H1 (cell line): ENCODE measurements at regions not wholly inside any gene's neighbourhood (a gene's known extent, or its start where the extent isn't known, plus 50 kb on each side); places are given as distances from the start of the nearest gene placed in this dataset.

Experiments used
- ATF2 ChIP-seq: IDR thresholded peaks from 2 replicates; pipeline ENCODE4 v1.6.1; 2012; ENCODE audit warnings: low read length, inconsistent platforms
- CHD2 ChIP-seq: IDR thresholded peaks from 2 replicates; pipeline ENCODE4 v1.6.1; 2012; ENCODE audit warnings: low read length, improper control_type of control experiment
- CHD7 ChIP-seq: fragments of 300-600 bp; sonication (generic); IDR thresholded peaks from 2 replicates; pipeline ENCODE4 v1.7.1; 2012; ENCODE audit warnings: low read length, moderate library complexity, mild to moderate bottlenecking, inconsistent platforms; ENCODE audit not compliant: insufficient replicate concordance
- EP300 ChIP-seq, 2 experiments: IDR thresholded peaks; 1 replicate in 1 of 2; 2 replicates in 1 of 2; pipeline ENCODE4 v1.6.1; 2011 to 2012; ENCODE audit warnings: low read depth in 2 of 2, low read length in 2 of 2, mild to moderate bottlenecking in 2 of 2, borderline replicate concordance in 1 of 2, inconsistent platforms in 1 of 2, moderate library complexity in 1 of 2
- EZH2 ChIP-seq: fragments of 200-600 bp; sonication (generic); IDR thresholded peaks from 2 replicates; pipeline ENCODE4 v1.7.1; 2012; ENCODE audit warnings: low read depth, mild to moderate bottlenecking, moderate library complexity, low read length, inconsistent platforms; ENCODE audit not compliant: severe bottlenecking
- POLR2AphosphoS5 ChIP-seq: IDR thresholded peaks from 2 replicates; pipeline ENCODE4 v1.6.1; 2011; ENCODE audit warnings: low read depth, low read length
- RFX5 ChIP-seq: IDR thresholded peaks from 2 replicates; pipeline ENCODE4 v1.6.1; 2011; ENCODE audit warnings: low read depth, low read length, improper control_type of control experiment, borderline replicate concordance
- SP4 ChIP-seq: IDR thresholded peaks from 2 replicates; pipeline ENCODE4 v1.6.1; 2012; ENCODE audit warnings: low read length, inconsistent platforms
- SRF ChIP-seq: IDR thresholded peaks from 2 replicates; pipeline ENCODE4 v1.6.1; 2011; ENCODE audit warnings: mild to moderate bottlenecking, low read depth, low read length, moderate library complexity
- TAF1 ChIP-seq: IDR thresholded peaks from 2 replicates; pipeline ENCODE4 v1.6.1; 2011; ENCODE audit warnings: mild to moderate bottlenecking, low read depth, low read length
- TF ChIP-seq, protein P1 (sequence below), 3 experiments: IDR thresholded peaks; 1 replicate in 2 of 3; 2 replicates in 1 of 3; pipeline versions ENCODE4 v1.5.1 to v1.6.1; 2011; ENCODE audit warnings: low read length in 3 of 3, mild to moderate bottlenecking in 3 of 3, inconsistent platforms in 2 of 3, low read depth in 1 of 3, moderate library complexity in 1 of 3; ENCODE audit not compliant: insufficient read depth in 1 of 3; ENCODE audit errors: control extremely low read depth in 1 of 3
- TF ChIP-seq, protein P2 (sequence below): IDR thresholded peaks from 2 replicates; pipeline ENCODE4 v1.6.1; 2012; ENCODE audit warnings: inconsistent platforms

DNA sequence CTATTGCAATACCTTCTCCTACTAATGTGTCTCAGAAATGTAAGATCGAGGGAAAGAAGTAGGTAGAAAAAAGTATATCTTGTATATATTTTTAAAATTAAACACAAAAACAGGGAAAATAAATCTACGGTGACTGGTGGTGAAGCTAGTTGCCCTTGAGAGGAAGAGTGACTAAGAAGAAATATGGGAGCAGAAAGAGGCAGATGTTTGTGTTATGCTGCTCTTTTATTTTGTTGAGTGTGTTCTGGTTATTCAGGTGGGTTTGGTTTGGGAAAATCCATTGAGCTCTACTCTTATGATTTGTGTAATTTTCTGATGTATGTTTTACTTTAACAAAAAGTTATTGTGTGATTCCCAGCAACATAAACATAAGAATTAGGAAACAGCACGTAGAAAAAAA is 444.9 kb upstream of the B3GALT2 start:
- TF ChIP-seq, protein P1, sequence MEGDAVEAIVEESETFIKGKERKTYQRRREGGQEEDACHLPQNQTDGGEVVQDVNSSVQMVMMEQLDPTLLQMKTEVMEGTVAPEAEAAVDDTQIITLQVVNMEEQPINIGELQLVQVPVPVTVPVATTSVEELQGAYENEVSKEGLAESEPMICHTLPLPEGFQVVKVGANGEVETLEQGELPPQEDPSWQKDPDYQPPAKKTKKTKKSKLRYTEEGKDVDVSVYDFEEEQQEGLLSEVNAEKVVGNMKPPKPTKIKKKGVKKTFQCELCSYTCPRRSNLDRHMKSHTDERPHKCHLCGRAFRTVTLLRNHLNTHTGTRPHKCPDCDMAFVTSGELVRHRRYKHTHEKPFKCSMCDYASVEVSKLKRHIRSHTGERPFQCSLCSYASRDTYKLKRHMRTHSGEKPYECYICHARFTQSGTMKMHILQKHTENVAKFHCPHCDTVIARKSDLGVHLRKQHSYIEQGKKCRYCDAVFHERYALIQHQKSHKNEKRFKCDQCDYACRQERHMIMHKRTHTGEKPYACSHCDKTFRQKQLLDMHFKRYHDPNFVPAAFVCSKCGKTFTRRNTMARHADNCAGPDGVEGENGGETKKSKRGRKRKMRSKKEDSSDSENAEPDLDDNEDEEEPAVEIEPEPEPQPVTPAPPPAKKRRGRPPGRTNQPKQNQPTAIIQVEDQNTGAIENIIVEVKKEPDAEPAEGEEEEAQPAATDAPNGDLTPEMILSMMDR (IDR thresholded peaks at IDR 0.05; ENCODE audit: control extremely low read depth in 1 of 3, insufficient read depth in 1 of 3, low read depth in 1 of 3, low read length in 3 of 3), result no peak
- TF ChIP-seq SRF, result no peak
- TF ChIP-seq SP4, result no peak
- TF ChIP-seq CHD2, result no peak
- TF ChIP-seq EZH2, result no peak
- TF ChIP-seq CHD7, result no peak
- TF ChIP-seq, protein P2, sequence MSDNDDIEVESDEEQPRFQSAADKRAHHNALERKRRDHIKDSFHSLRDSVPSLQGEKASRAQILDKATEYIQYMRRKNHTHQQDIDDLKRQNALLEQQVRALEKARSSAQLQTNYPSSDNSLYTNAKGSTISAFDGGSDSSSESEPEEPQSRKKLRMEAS, result no peak
- no peak for TF ChIP-seq EP300 (IDR thresholded peaks at IDR 0.05; ENCODE audit: borderline replicate concordance in 1 of 2, low read depth in 2 of 2, low read length in 2 of 2)
- TF ChIP-seq TAF1, result no peak
- no peak for TF ChIP-seq RFX5
- TF ChIP-seq ATF2, result no peak
- TF ChIP-seq POLR2AphosphoS5, result no peak
